Stomach (tissue), 4 donors: ENCODE measurements at regions not wholly inside any gene's neighbourhood (a gene's known extent, or its start where the extent isn't known, plus 50 kb on each side); places are given as distances from the start of the nearest gene placed in this dataset.

ENCODE experiments used
- CTCF ChIP-seq, 7 experiments: fragments of 450-650 bp in 4 of 7; fragments of 200-600 bp in 3 of 7; sonication (generic) in 3 of 7; IDR thresholded peaks; one replicate each; pipeline ENCODE4 v1.5.1; 2016 to 2019; ENCODE audit warnings: antibody characterized with exemption in 7 of 7, control low read depth in 2 of 7, mild to moderate bottlenecking in 1 of 7
- EP300 ChIP-seq: sonication (generic); formaldehyde crosslinking; IDR thresholded peaks from one replicate; pipeline ENCODE4 v1.6.1; 2017; ENCODE audit warnings: antibody characterized with exemption
- POLR2A ChIP-seq, 4 donors: fragments of 450-650 bp; IDR thresholded peaks; one replicate each; pipeline ENCODE4 v1.6.1; 2016; ENCODE audit warnings: antibody characterized with exemption in 4 of 4, control low read depth in 2 of 4, mild to moderate bottlenecking in 1 of 4, moderate library complexity in 1 of 4

GRCh38 chr10:123948030-123948823, 56.6 kb upstream of the CPXM2 start:
- TF ChIP-seq CTCF (IDR thresholded peaks at IDR 0.05), result no peak
- no peak for TF ChIP-seq POLR2A (IDR thresholded peaks at IDR 0.05)
- TF ChIP-seq EP300, result no peak
